ENCODE measurements at regions not wholly inside any gene's neighbourhood (a gene's known extent, or its start where the extent isn't known, plus 50 kb on each side); places are given as distances from the start of the nearest gene placed in this dataset.

GRCh38 chr1:164417016-164417704 lies 141.8 kb upstream of the PBX1 start:
- no peak for TF ChIP-seq CTCF (IDR thresholded peaks at IDR 0.05)
- TF ChIP-seq POLR2A (IDR thresholded peaks at IDR 0.05) = no peak
